Erythroblast (primary cell): ENCODE measurements at regions not wholly inside any gene's neighbourhood (a gene's known extent, or its start where the extent isn't known, plus 50 kb on each side); places are given as distances from the start of the nearest gene placed in this dataset.

ENCODE experiments used
- GATA1 ChIP-seq: IDR thresholded peaks from 2 replicates; pipeline ENCODE4 v1.6.1; 2011; ENCODE audit warnings: low read depth, mild to moderate bottlenecking, control low read depth, low read length, moderate library complexity
- POLR2A ChIP-seq: IDR thresholded peaks from 2 replicates; pipeline ENCODE4 v1.6.1; 2011; ENCODE audit warnings: mild to moderate bottlenecking, low read length

DNA sequence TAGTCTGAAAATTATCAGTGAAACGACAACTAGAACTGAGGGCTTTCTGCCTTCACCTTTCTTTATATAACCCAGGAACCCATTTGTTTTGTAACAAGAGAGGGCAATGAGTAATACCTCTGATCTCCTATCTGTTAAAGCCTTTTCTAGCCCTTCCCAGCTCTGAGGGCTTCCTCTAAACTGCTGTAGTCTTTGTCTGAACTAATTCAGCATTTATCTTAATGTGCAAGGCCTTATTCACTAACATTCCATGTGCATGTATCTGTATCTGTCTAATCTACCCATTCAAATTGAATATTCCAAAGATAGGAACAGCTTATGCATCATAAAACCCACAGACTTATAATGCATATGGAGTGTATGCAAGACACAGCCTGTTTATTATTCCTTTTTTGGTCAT, 167.1 kb downstream of the LYPLAL1 start:
- TF ChIP-seq POLR2A (no peak), GATA1 (no peak)
